Activated CD4-positive, alpha-beta T cell treated with anti-CD3 and anti-CD28 coated beads, Interleukin-2, amount 10 ng/mL, durations not matched to agents 7 days and 5 days (primary cell): ENCODE measurements at regions not wholly inside any gene's neighbourhood (a gene's known extent, or its start where the extent isn't known, plus 50 kb on each side); places are given as distances from the start of the nearest gene placed in this dataset.

Experiments
- CTCF ChIA-PET: fragments of 350-600 bp; sonication (Branson Sonifier 250); formaldehyde crosslinking; loops from one replicate; lab custom pipeline; 2021; ENCODE audit warnings: antibody characterized with exemption; lab: Charles Lee
- POLR2A ChIA-PET: fragments of 350-600 bp; sonication (Branson Sonifier 250); formaldehyde crosslinking; loops from one replicate; lab custom pipeline; 2021; ENCODE audit warnings: antibody characterized with exemption; lab: Charles Lee
- DNase-seq: peaks from one replicate; pipeline ENCODE4 v3.0.0-alpha.2; 2020
- H3K27ac Mint-ChIP-seq: one replicate; pipeline ENCODE4 v1.8.0; 2021; ENCODE audit warnings: mild to moderate bottlenecking, moderate library complexity, mixed read lengths
- H3K27me3 Mint-ChIP-seq: one replicate; pipeline ENCODE4 v1.8.0; 2021; ENCODE audit warnings: mixed read lengths
- H3K36me3 Mint-ChIP-seq: one replicate; pipeline ENCODE4 v1.8.0; 2021; ENCODE audit warnings: low read depth, mixed read lengths
- H3K4me1 Mint-ChIP-seq: one replicate; pipeline ENCODE4 v1.8.0; 2021; ENCODE audit warnings: mixed read lengths
- H3K4me3 Mint-ChIP-seq: one replicate; pipeline ENCODE4 v1.8.0; 2021; ENCODE audit warnings: mild to moderate bottlenecking, moderate library complexity, mixed read lengths
- H3K9me3 Mint-ChIP-seq: one replicate; pipeline ENCODE4 v1.8.0; 2021; ENCODE audit warnings: mixed read lengths

DNA sequence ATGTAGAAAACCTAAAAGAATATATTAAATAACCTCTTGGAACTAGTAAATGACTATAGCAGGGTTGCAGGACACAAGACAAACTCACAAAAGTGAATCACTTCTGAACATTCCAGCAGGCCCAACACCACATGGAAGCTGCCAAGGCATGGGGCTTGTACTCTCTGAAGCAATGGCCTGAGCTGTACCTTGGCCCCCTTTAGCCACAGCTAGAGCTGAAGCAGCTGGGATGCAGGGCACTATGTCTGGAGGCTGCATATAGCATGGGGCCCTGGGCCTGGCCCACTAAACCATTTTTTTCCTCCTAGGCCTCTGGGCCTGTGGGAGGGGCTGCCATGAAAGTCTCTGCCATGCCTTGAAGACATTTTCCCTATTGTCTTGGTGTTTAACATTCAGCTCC is 1067.3 kb downstream of the LRFN5 start:
- DNase-seq: no peak
- POLR2A ChIA-PET: no interaction called here
- H3K4me1 Mint-ChIP-seq: no peaks in the 10 kb centered on the region
- no peaks in the 10 kb centered on the region for H3K27me3 Mint-ChIP-seq
- H3K9me3 Mint-ChIP-seq: peaks cover 3% of the 10 kb centered on the region
- CTCF ChIA-PET: no interaction called here
- H3K36me3 Mint-ChIP-seq: no peaks in the 10 kb centered on the region
- H3K4me3 Mint-ChIP-seq: no peak overlapping the region
- no peak overlapping the region for H3K27ac Mint-ChIP-seq

DNA sequence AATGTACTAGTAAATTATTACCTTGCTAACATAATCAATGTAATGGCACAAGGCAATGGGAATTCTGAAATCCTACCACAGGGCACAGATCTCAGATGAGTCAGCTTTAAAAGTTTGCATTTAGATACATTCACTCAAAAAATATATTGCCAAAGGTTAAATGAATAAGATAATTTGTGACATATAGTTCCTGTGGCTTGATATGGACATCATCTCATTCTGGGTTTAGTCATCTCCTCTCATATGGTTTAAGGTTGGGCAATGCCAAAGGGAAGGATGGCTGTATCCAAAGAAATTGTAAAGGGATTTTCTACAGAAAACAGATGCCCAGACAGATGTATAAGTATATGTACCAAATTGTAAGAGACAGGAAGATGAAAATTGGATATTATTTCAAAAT is 1065.0 kb downstream of the LRFN5 start:
- POLR2A ChIA-PET: no interaction called here
- Mint-ChIP-seq H3K9me3 (peaks cover 3% of the 10 kb centered on the region), H3K27me3 (no peaks in the 10 kb centered on the region), H3K4me1 (no peaks in the 10 kb centered on the region), H3K36me3 (no peaks in the 10 kb centered on the region), H3K4me3 (no peak overlapping the region), H3K27ac (no peak overlapping the region)
- DNase-seq: no peak
- CTCF ChIA-PET: no interaction called here

DNA sequence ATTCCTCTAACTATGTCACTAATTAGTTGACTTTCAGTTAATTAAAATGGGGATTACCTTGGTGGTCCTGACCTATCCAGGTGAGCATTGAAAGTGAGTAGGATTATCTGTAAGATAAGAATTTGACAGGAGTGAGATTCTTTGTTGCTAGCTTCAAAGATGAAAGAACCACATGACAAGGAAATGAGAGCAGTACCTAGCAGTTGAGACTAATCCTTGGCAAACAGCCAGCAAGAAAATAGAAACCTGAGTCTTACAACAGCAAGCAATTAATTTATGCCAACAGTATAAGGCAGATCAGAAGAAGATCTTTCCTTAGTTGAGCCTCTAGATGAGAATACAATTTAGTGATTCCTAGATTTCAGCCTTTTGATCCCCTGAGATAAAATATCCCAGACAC is 1058.4 kb downstream of the LRFN5 start:
- Mint-ChIP-seq H3K4me3 (no peak overlapping the region), H3K27me3 (no peaks in the 10 kb centered on the region)

DNA sequence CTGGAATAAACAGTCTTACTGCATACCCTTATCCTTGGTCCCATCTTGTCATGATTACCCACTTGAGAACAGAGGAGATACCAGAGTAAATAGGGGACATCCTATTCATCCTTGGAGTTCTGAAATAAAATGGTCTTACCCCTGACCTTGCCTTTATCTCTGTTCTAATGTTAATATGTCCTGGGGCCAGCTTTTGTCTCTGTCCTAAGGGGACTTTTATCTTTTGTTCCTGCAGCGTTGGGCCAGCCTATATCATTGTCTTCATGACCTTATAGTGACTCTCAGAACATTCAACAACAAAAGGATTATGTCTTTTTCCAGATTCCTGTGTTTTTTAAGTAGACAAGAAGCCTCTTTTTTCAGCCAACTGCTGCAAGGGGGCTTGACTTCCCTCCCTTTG is 1057.5 kb downstream of the LRFN5 start:
- ChIA-PET CTCF (no interaction called here), POLR2A (no interaction called here)
- Mint-ChIP-seq H3K27me3 (no peaks in the 10 kb centered on the region), H3K36me3 (no peaks in the 10 kb centered on the region), H3K4me1 (no peaks in the 10 kb centered on the region), H3K9me3 (peaks cover 16% of the 10 kb centered on the region), H3K27ac (no peak overlapping the region), H3K4me3 (no peak overlapping the region)
- no peak for DNase-seq

More for the DNA sequence above, 1058.4 kb downstream of the LRFN5 start:
- H3K27ac Mint-ChIP-seq: no peak overlapping the region
- H3K9me3 Mint-ChIP-seq: peaks cover 16% of the 10 kb centered on the region
- no peaks in the 10 kb centered on the region for H3K36me3 Mint-ChIP-seq
- POLR2A ChIA-PET: no interaction called here
- CTCF ChIA-PET: no interaction called here
- DNase-seq: no peak
- H3K4me1 Mint-ChIP-seq: no peaks in the 10 kb centered on the region

DNA sequence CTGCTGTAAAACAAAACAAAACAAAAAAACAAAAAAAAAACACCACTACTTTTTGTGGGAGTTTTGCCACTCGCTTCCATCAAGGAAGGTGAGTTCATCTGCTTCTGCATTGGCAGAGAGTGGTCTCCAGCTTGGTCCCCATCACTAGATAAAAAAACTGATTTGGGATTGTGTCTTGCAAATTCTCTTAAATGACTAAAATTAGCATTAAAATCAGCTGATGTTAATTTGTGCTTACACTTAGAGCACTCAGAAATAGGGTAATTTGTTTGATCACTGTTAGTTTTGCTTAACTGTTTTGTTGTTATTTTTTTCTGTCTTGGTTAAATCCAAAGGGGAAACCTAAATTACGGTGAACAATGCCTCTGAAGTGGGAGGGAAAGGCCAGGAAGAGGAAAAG is 1048.0 kb downstream of the LRFN5 start:
- Mint-ChIP-seq H3K9me3 (peaks cover 4% of the 10 kb centered on the region), H3K4me3 (no peak overlapping the region), H3K36me3 (no peaks in the 10 kb centered on the region), H3K27me3 (no peaks in the 10 kb centered on the region), H3K4me1 (no peaks in the 10 kb centered on the region), H3K27ac (no peak overlapping the region)
- DNase-seq: no peak
- POLR2A ChIA-PET: no interaction called here
- CTCF ChIA-PET: interaction anchor here (0.6 kb wide), 1 partner anchor 57 kb away, joined by 4 read pairs; no protein-coding TSS in a partner anchor

DNA sequence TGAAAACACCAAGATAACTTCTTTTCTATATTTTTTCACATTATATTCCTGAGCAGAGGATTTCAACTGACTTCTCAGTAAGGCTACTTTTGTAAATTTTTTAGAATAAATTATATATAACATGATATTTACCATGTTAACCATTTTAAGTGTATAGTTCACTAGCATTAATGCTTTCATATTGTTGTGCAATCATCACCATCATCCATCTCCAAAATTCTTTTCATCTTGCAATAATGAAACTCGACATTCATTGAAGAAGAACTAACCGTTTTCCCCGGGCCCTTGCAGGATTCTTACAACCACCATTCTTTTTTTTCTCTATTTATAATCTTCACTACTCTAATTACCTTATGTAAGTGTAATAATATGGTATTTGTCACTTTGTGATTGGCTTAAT is 1036.1 kb downstream of the LRFN5 start:
- Mint-ChIP-seq H3K27ac (no peak overlapping the region), H3K4me3 (no peak overlapping the region), H3K27me3 (no peaks in the 10 kb centered on the region), H3K4me1 (no peaks in the 10 kb centered on the region), H3K36me3 (no peaks in the 10 kb centered on the region), H3K9me3 (peaks cover 8% of the 10 kb centered on the region)
- ChIA-PET CTCF (no interaction called here), POLR2A (no interaction called here)
- DNase-seq: no peak

DNA sequence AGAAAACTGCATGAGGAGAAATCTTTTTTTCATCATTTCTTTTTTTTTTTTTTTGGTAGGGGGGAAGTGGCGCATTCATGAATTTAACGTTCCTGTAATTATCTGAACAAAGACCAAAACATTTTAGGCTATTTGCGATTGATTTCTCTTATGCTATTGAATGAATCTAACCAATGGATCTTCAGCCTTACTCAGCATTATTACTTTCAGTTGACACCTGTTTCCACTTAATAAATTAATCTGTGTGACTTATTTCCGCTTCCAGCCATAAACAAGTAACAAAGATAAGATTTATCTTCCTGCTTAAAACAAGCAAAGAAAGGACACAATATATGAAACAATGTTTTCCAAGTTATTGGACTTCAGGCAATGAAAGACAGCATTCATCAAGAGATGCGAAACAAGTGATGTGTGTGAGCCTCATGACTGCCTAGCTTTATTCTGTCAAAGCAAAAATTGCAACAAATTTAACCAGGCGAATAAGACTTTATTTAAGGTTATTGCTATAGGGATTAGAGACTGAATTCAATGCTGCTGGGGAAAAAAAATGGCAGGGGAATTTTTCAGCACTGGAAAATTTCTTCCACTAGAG is 1026.9 kb downstream of the LRFN5 start:
- H3K36me3 Mint-ChIP-seq: no peaks in the 10 kb centered on the region
- DNase-seq: no peak
- H3K4me3 Mint-ChIP-seq: no peak overlapping the region
- H3K9me3 Mint-ChIP-seq: peaks cover 4% of the 10 kb centered on the region
- ChIA-PET CTCF (no interaction called here), POLR2A (no interaction called here)
- H3K27ac Mint-ChIP-seq: no peak overlapping the region
- H3K27me3 Mint-ChIP-seq: no peaks in the 10 kb centered on the region
- H3K4me1 Mint-ChIP-seq: no peaks in the 10 kb centered on the region

DNA sequence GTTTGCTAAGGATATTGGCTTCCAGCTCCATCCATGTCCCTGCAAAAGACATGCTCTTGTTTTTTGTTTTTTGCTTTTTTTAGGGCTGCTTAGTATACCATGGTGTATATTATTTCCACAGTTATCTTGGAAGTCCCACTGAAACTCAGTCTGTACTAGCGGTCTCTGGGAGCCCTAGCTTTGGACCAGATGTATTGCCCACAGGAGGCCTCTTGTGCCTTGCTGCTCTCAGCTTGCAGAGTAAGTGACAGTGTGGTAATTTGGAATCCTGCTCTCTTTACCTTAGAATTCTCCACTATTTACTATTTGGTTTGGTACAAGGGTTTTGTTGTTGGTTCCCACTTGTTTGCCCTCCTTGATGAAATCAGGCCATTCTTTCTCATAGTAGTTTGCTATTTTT is 1022.9 kb downstream of the LRFN5 start:
- POLR2A ChIA-PET: no interaction called here

DNA sequence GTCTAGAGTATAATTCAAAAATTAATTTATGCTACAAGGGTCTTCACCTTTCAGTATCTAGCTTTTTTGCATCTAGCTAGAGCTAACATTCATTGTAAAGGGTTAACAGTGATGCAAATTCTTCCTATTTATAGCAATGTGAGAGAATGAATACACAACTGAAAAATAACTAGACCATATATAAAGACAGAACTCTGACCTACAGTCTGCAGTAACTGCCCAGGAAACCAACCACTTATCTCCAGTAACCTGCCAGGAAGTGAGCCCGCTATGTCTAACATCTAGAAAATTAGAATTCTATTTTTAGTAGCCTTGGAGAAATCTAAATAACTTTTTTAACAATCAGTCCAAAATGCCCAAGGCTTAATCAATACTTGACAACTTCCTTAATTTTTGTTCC is 1021.9 kb downstream of the LRFN5 start:
- CTCF ChIA-PET: interaction anchor here (0.6 kb wide), 1 partner anchor 580 kb away, joined by 3 read pairs; no protein-coding TSS in a partner anchor
- H3K27ac Mint-ChIP-seq: no peak overlapping the region
- H3K36me3 Mint-ChIP-seq: no peaks in the 10 kb centered on the region

More for the DNA sequence above, 1022.9 kb downstream of the LRFN5 start:
- H3K27me3 Mint-ChIP-seq: no peaks in the 10 kb centered on the region
- no peak overlapping the region for H3K27ac Mint-ChIP-seq
- CTCF ChIA-PET: no interaction called here
- H3K36me3 Mint-ChIP-seq: no peaks in the 10 kb centered on the region
- no peak for DNase-seq
- H3K4me3 Mint-ChIP-seq: no peak overlapping the region
- H3K4me1 Mint-ChIP-seq: no peaks in the 10 kb centered on the region
- H3K9me3 Mint-ChIP-seq: peaks cover 4% of the 10 kb centered on the region

DNA sequence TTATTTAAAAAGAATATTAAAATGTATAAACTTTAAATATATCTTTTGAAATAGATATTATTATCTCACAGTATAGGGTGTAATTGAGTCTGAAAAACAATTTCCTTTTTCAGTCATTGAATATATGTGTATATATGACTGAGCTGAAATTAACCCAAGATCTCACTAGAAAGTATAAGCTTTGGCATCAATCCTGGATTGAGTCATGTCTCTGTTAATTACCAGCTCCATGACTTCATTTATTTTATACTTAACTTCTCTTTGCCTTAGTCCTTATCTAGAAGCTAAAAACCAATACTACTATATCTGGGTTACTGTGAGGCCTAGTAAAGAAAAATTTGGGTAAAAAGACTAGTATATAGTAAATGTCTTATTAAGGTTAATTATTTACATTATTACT is 1020.3 kb downstream of the LRFN5 start:
- Mint-ChIP-seq H3K4me3 (no peak overlapping the region), H3K36me3 (no peaks in the 10 kb centered on the region), H3K9me3 (no peaks in the 10 kb centered on the region), H3K27ac (no peak overlapping the region), H3K4me1 (no peaks in the 10 kb centered on the region), H3K27me3 (no peaks in the 10 kb centered on the region)
- POLR2A ChIA-PET: no interaction called here
- no peak for DNase-seq
- CTCF ChIA-PET: no interaction called here

More for the DNA sequence above, 1021.9 kb downstream of the LRFN5 start:
- H3K4me3 Mint-ChIP-seq: no peak overlapping the region
- H3K4me1 Mint-ChIP-seq: no peaks in the 10 kb centered on the region
- no peaks in the 10 kb centered on the region for H3K27me3 Mint-ChIP-seq
- POLR2A ChIA-PET: no interaction called here
- H3K9me3 Mint-ChIP-seq: peaks cover 4% of the 10 kb centered on the region
- DNase-seq: no peak

DNA sequence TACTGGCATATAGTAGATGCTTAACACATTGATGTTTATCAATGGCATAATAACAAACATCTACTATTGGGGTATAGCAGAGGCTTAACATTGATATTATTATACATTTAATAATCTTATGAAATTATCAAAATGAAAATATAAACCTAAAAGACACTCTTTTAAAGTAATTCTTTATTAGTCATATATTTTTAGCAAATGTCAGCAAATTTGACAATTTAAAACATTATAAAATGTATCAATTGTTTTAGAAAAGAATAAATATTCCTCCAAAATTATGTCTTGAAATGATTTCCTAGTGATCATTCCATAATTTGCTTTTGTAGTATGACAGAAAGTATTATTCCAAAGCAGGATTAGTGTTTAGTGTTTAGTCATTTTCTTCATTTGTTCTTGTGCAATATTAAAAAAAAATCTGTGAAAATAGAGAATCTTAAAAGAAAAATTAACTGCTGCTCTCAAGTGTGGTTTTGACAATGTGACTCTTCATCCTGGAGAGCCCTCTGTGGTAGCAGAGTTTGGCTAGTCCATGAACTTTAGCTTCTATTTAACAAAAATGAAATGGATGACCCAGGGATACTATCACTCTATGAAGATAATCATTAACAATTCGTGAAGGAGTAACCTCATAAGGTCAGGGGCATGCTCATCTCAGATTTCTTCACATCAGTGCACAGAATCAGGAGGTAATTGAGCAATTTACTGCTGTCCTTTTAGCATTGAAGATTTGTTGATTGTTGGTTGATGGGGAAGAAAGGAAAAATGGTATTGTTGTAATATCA is 1018.5 kb downstream of the LRFN5 start:
- Mint-ChIP-seq H3K27me3 (no peaks in the 10 kb centered on the region), H3K4me3 (no peak overlapping the region), H3K4me1 (no peaks in the 10 kb centered on the region), H3K27ac (no peak overlapping the region), H3K9me3 (peaks cover under 1% of the 10 kb centered on the region), H3K36me3 (no peaks in the 10 kb centered on the region)
- DNase-seq: no peak
- POLR2A ChIA-PET: no interaction called here
- CTCF ChIA-PET: no interaction called here

DNA sequence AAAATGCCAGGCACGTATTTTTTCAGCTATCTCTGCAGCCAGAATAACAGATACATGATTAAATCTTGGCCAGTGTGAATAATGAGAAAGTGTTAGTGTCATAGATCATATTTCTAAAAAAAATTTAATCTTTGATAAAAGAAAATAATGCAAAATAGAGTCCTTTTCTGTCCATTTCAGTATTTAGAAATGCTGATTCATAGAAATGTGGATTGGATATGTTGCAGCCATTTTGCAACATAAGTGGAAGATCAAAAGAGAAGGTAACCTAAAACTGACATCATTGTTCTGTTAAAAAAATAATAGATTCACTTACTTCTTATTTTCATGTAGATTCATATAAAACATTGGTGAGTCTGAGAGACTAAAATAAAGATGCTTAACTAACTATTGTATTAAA is 1010.3 kb downstream of the LRFN5 start:
- POLR2A ChIA-PET: no interaction called here
- Mint-ChIP-seq H3K36me3 (no peaks in the 10 kb centered on the region), H3K4me3 (no peak overlapping the region), H3K4me1 (no peaks in the 10 kb centered on the region), H3K9me3 (peaks cover 10% of the 10 kb centered on the region), H3K27ac (no peak overlapping the region), H3K27me3 (no peaks in the 10 kb centered on the region)
- CTCF ChIA-PET: no interaction called here
- DNase-seq: no peak

DNA sequence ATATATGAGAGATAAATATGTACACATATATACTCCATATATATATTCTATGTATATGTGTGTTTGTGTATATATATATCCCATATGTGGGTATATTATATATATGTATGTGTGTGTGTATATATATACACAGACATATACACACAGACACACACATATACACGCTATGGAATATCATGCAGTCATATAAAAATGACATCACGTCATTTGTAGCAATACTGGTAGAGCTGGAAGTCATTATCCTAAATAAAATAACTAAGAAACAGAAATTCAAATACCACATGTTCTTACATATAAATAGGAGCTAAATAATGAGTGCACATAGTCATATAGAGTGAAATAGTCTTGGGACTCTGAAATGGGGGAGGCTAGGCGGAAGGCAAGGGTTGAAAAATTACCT is 1000.2 kb downstream of the LRFN5 start:
- Mint-ChIP-seq H3K36me3 (no peaks in the 10 kb centered on the region), H3K27ac (no peak overlapping the region), H3K27me3 (no peaks in the 10 kb centered on the region), H3K9me3 (peaks cover 3% of the 10 kb centered on the region), H3K4me1 (no peaks in the 10 kb centered on the region), H3K4me3 (no peak overlapping the region)
- DNase-seq: no peak
- ChIA-PET CTCF (no interaction called here), POLR2A (no interaction called here)
